Lower leg skin (tissue), 3 donors: ENCODE measurements at regions not wholly inside any gene's neighbourhood (a gene's known extent, or its start where the extent isn't known, plus 50 kb on each side); places are given as distances from the start of the nearest gene placed in this dataset.

Experiments used
- CTCF ChIP-seq, 3 donors: fragments of 450-650 bp; IDR thresholded peaks; one replicate each; pipeline ENCODE4 v1.5.1; 2016; ENCODE audit warnings: antibody characterized with exemption in 3 of 3, mild to moderate bottlenecking in 3 of 3, moderate library complexity in 2 of 3
- POLR2A ChIP-seq, 2 donors: fragments of 450-650 bp; IDR thresholded peaks; one replicate each; pipeline ENCODE4 v1.6.1; 2016 to 2017; ENCODE audit warnings: antibody characterized with exemption in 2 of 2, mild to moderate bottlenecking in 1 of 2, moderate library complexity in 1 of 2

GRCh38 chr6:15882345-15882744, 219.5 kb upstream of the DTNBP1 start:
- TF ChIP-seq CTCF (IDR thresholded peaks at IDR 0.05), result no peak
- TF ChIP-seq POLR2A (IDR thresholded peaks at IDR 0.05), result no peak
